SK-N-SH (cell line): ENCODE measurements at regions not wholly inside any gene's neighbourhood (a gene's known extent, or its start where the extent isn't known, plus 50 kb on each side); places are given as distances from the start of the nearest gene placed in this dataset.

ENCODE experiments used
- CTCF ChIA-PET: fragments of 300-600, 350-600 bp; formaldehyde crosslinking; extraction: SDS; loops from one replicate; lab custom pipeline; 2021; lab: Yijun Ruan, JAX
- POLR2A ChIA-PET: fragments of 350-600 bp; sonication (Branson Sonifier 250); formaldehyde crosslinking; extraction: SDS; loops from one replicate; lab custom pipeline; 2020; ENCODE audit warnings: antibody characterized with exemption, inconsistent platforms; lab: Yijun Ruan, JAX
- DNase-seq: peaks from one replicate; pipeline ENCODE4 v3.0.0; 2012
- H2AFZ ChIP-seq: fragments of 200-600 bp; sonication (generic); 2 replicates; pipeline ENCODE4 v1.8.1; 2016; ENCODE audit warnings: antibody characterized with exemption, mild to moderate bottlenecking, low read depth
- H3F3A ChIP-seq: fragments of 200-600 bp; sonication (generic); replicated peaks from 2 replicates; pipeline ENCODE3; 2016; ENCODE audit warnings: antibody characterized with exemption, mild to moderate bottlenecking; ENCODE audit not compliant: insufficient read depth
- H3K27ac ChIP-seq, 2 experiments: fragments of 200-500 bp in 1 of 2; fragments of 200-600 bp in 1 of 2; sonication (Bioruptor generic) in 1 of 2; sonication (generic), shearing (Covaris generic) in 1 of 2; 2 replicates each; pipeline versions ENCODE4 v1.5.1 to v1.6.1; 2014 to 2016; ENCODE audit warnings: low read depth in 2 of 2, inconsistent platforms in 1 of 2, low read length in 1 of 2, mild to moderate bottlenecking in 1 of 2, mixed read lengths in 1 of 2
- H3K27me3 ChIP-seq: fragments of 200-600 bp; sonication (generic), shearing (Covaris generic); 2 replicates; pipeline ENCODE4 v1.6.1; 2016; ENCODE audit warnings: mixed run types; ENCODE audit not compliant: insufficient read depth
- H3K36me3 ChIP-seq, 2 experiments: fragments of 200-500 bp in 1 of 2; fragments of 200-600 bp in 1 of 2; sonication (Bioruptor generic) in 1 of 2; sonication (generic) in 1 of 2; replicated peaks in 1 of 2; 2 replicates each; pipeline versions ENCODE3 to v1.5.1; 2014 to 2016; ENCODE audit warnings: low read length in 1 of 2, mild to moderate bottlenecking in 1 of 2; ENCODE audit not compliant: insufficient read depth in 2 of 2, control insufficient read depth in 1 of 2
- H3K4me1 ChIP-seq, 2 experiments: fragments of 200-500 bp in 1 of 2; fragments of 200-600 bp in 1 of 2; sonication (Bioruptor generic) in 1 of 2; sonication (generic), shearing (Covaris generic) in 1 of 2; 2 replicates each; pipeline versions ENCODE4 v1.5.1 to v1.6.1; 2014 to 2016; ENCODE audit warnings: low read depth in 1 of 2, low read length in 1 of 2, mixed run types in 1 of 2; ENCODE audit not compliant: insufficient read depth in 2 of 2, control insufficient read depth in 1 of 2
- H3K4me2 ChIP-seq: fragments of 200-600 bp; sonication (generic), shearing (Covaris generic); 2 replicates; pipeline ENCODE4 v1.6.1; 2017; ENCODE audit warnings: mixed run types
- H3K4me3 ChIP-seq, 2 experiments: fragments of 200-500 bp in 1 of 2; fragments of 200-600 bp in 1 of 2; sonication (Bioruptor generic) in 1 of 2; sonication (generic), shearing (Covaris generic) in 1 of 2; 2 replicates each; pipeline versions ENCODE4 v1.5.1 to v1.8.1; 2014 to 2016; ENCODE audit warnings: low read depth in 2 of 2, inconsistent platforms in 1 of 2, low read length in 1 of 2, mild to moderate bottlenecking in 1 of 2, mixed read lengths in 1 of 2, moderate library complexity in 1 of 2
- H3K79me2 ChIP-seq: fragments of 200-600 bp; sonication (generic); 2 replicates; pipeline ENCODE4 v1.8.1; 2017; ENCODE audit warnings: mild to moderate bottlenecking; ENCODE audit not compliant: insufficient read depth
- H3K9ac ChIP-seq: fragments of 200-600 bp; sonication (generic); 2 replicates; pipeline ENCODE4 v1.6.1; 2017; ENCODE audit warnings: mixed run types
- H3K9me2 ChIP-seq: fragments of 200-600 bp; sonication (generic); 2 replicates; pipeline ENCODE4 v1.6.1; 2017; ENCODE audit warnings: mixed run types
- H3K9me3 ChIP-seq: fragments of 200-600 bp; sonication (generic); 2 replicates; pipeline ENCODE4 v1.6.1; 2017; ENCODE audit warnings: mixed run types, mild to moderate bottlenecking, moderate library complexity
- H4K20me1 ChIP-seq: fragments of 200-600 bp; sonication (generic); 2 replicates; pipeline ENCODE4 v1.6.1; 2017; ENCODE audit warnings: mild to moderate bottlenecking, mixed run types; ENCODE audit not compliant: insufficient read depth
- CHD2 ChIP-seq: fragments of 150-350 bp; IDR thresholded peaks from 2 replicates; pipeline ENCODE4 v1.6.1; 2018; ENCODE audit warnings: low read length; ENCODE audit not compliant: partially characterized antibody
- ELF1 ChIP-seq: IDR thresholded peaks from 2 replicates; pipeline ENCODE4 v1.4.0; 2012
- EP300 ChIP-seq, 2 experiments: IDR thresholded peaks; 2 replicates each; pipeline versions ENCODE4 v1.4.0 to v1.6.1; 2012; ENCODE audit warnings: borderline replicate concordance in 1 of 2, low read depth in 1 of 2, low read length in 1 of 2
- FOXM1 ChIP-seq: IDR thresholded peaks from 2 replicates; pipeline ENCODE4 v1.4.0; 2012; ENCODE audit warnings: low read depth, mild to moderate bottlenecking
- GABPA ChIP-seq: IDR thresholded peaks from 2 replicates; pipeline ENCODE4 v1.4.0; 2012; ENCODE audit warnings: low read depth, mild to moderate bottlenecking
- GATA2 ChIP-seq: sonication (generic); formaldehyde crosslinking; IDR thresholded peaks from 2 replicates; pipeline ENCODE4 v1.5.0; 2020; ENCODE audit warnings: mild to moderate bottlenecking, missing genetic modification reagents
- MEF2A ChIP-seq: IDR thresholded peaks from 2 replicates; pipeline ENCODE4 v1.4.0; 2012; ENCODE audit warnings: low read depth, borderline replicate concordance
- POLR2AphosphoS5 ChIP-seq: IDR thresholded peaks from 2 replicates; pipeline ENCODE4 v1.6.1; 2012; ENCODE audit warnings: low read depth, low read length
- RXRA ChIP-seq: IDR thresholded peaks from 2 replicates; pipeline ENCODE4 v1.4.0; 2012; ENCODE audit warnings: low read depth, mild to moderate bottlenecking, borderline replicate concordance
- TCF12 ChIP-seq: IDR thresholded peaks from 2 replicates; pipeline ENCODE4 v1.4.0; 2012
- TEAD4 ChIP-seq: IDR thresholded peaks from 2 replicates; pipeline ENCODE4 v1.4.0; 2012; ENCODE audit warnings: mild to moderate bottlenecking, borderline replicate concordance; ENCODE audit not compliant: insufficient read depth
- YY1 ChIP-seq: IDR thresholded peaks from 2 replicates; pipeline ENCODE4 v1.4.0; 2012; ENCODE audit warnings: low read depth, mild to moderate bottlenecking
- ZBTB33 ChIP-seq: IDR thresholded peaks from 2 replicates; pipeline ENCODE4 v1.4.0; 2012; ENCODE audit warnings: low read depth, borderline replicate concordance
- WGBS: methylation state at CpG from one replicate; pipeline ENCODE4 v1.1.6; 2017; ENCODE audit warnings: low lambda C conversion rate; 5-methylcytosine and 5-hydroxymethylcytosine counted together
- TF ChIP-seq, protein P1 (sequence below): fragments of 150-350 bp; IDR thresholded peaks from 2 replicates; pipeline ENCODE4 v1.6.1; 2016; ENCODE audit warnings: mild to moderate bottlenecking, low read depth, low read length

- POLR2A ChIA-PET = no interaction called here
- Histone ChIP-seq H3K27ac (no peak overlapping the region), H3K4me3 (no peak overlapping the region), H3K9me2 (no peaks in the 10 kb centered on the region), H3K79me2 (no peaks in the 10 kb centered on the region), H4K20me1 (no peaks in the 10 kb centered on the region), H3K36me3 (no peaks in the 10 kb centered on the region)
- TF ChIP-seq CHD2 (no peak), POLR2AphosphoS5 (no peak), TEAD4 (no peak), ELF1 (no peak), GABPA (no peak), GATA2 (CRISPR knock-in tag) (no peak), EP300 (IDR thresholded peaks at IDR 0.05; ENCODE audit: borderline replicate concordance in 1 of 2, low read depth in 1 of 2, low read length in 1 of 2) (no peak), TCF12 (no peak), YY1 (no peak), RXRA (no peak), ZBTB33 (no peak)
- TF ChIP-seq, protein P1, sequence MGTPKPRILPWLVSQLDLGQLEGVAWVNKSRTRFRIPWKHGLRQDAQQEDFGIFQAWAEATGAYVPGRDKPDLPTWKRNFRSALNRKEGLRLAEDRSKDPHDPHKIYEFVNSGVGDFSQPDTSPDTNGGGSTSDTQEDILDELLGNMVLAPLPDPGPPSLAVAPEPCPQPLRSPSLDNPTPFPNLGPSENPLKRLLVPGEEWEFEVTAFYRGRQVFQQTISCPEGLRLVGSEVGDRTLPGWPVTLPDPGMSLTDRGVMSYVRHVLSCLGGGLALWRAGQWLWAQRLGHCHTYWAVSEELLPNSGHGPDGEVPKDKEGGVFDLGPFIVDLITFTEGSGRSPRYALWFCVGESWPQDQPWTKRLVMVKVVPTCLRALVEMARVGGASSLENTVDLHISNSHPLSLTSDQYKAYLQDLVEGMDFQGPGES = no peak
- TF ChIP-seq, all 33 proteins: peak for 0
- Histone ChIP-seq H2AFZ (no peak overlapping the region), H3K9ac (no peak overlapping the region), H3K27me3 (no peaks in the 10 kb centered on the region), H3K9me3 (no peaks in the 10 kb centered on the region), H3K4me1 (peaks cover 0 to 8% of the 10 kb centered on the region in 2 experiments; a peak in 1 of 4 replicates), H3K4me2 (no peak overlapping the region), H3F3A (no peaks in the 10 kb centered on the region)
- no peak for DNase-seq
- 48% methylated on average over 4 of the region's 7 CpGs for WGBS
- CTCF ChIA-PET = no interaction called here
These were observed 266.0 kb upstream of the ARRDC4 start for GRCh38 chr15:97694456-97694855.

GRCh38 chr15:97703400-97703799 lies 257.1 kb upstream of the ARRDC4 start:
- no peak overlapping the region for H3K27ac ChIP-seq
- H3K4me2 ChIP-seq = no peak overlapping the region
- H4K20me1 ChIP-seq = no peaks in the 10 kb centered on the region
- ChIA-PET POLR2A (no interaction called here), CTCF (no interaction called here)
- H3K9ac ChIP-seq = no peak overlapping the region
- H3K9me3 ChIP-seq = no peaks in the 10 kb centered on the region
- H3F3A ChIP-seq = no peaks in the 10 kb centered on the region
- TF ChIP-seq TCF12 = no peak
- no peak for TF ChIP-seq ELF1
- TF ChIP-seq POLR2AphosphoS5 = no peak
- no peak for TF ChIP-seq MEF2A
- no peak for TF ChIP-seq FOXM1
- H3K9me2 ChIP-seq = no peaks in the 10 kb centered on the region
- H2AFZ ChIP-seq = no peak overlapping the region
- no peak overlapping the region for H3K4me3 ChIP-seq
- 3% methylated on average over 5 of the region's 5 CpGs for WGBS
- H3K79me2 ChIP-seq = no peaks in the 10 kb centered on the region
- H3K36me3 ChIP-seq = no peaks in the 10 kb centered on the region
- no peaks in the 10 kb centered on the region for H3K27me3 ChIP-seq
- no peaks in the 10 kb centered on the region for H3K4me1 ChIP-seq
- DNase-seq = no peak
